Liver (tissue), 8 donors: ENCODE measurements at regions not wholly inside any gene's neighbourhood (a gene's known extent, or its start where the extent isn't known, plus 50 kb on each side); places are given as distances from the start of the nearest gene placed in this dataset.

ENCODE experiments used
- DNase-seq: peaks from one replicate; pipeline ENCODE4 v3.0.0-alpha.2; 2017; ENCODE audit warnings: low spot score
- H3K27ac ChIP-seq, 2 donors: one replicate each; pipeline ENCODE4 v1.7.0; 2013; ENCODE audit warnings: inconsistent platforms in 2 of 2, low read length in 2 of 2, control low read depth in 1 of 2, low read depth in 1 of 2, mild to moderate bottlenecking in 1 of 2
- H3K27me3 ChIP-seq, 4 donors: one replicate each; pipeline versions ENCODE4 v1.6.1 to v1.7.0; 2013; ENCODE audit warnings: low read length in 3 of 4, inconsistent platforms in 1 of 4, mild to moderate bottlenecking in 1 of 4, moderate library complexity in 1 of 4; ENCODE audit not compliant: control insufficient read depth in 4 of 4, insufficient read depth in 4 of 4
- H3K36me3 ChIP-seq, 4 donors: one replicate each; pipeline versions ENCODE4 v1.6.1 to v1.7.0; 2013; ENCODE audit warnings: low read length in 3 of 4, mild to moderate bottlenecking in 3 of 4, low read depth in 1 of 4, moderate library complexity in 1 of 4; ENCODE audit not compliant: control insufficient read depth in 4 of 4, insufficient read depth in 3 of 4
- H3K4me1 ChIP-seq, 4 donors: one replicate each; pipeline versions ENCODE4 v1.6.1 to v1.7.0; 2013; ENCODE audit warnings: low read length in 3 of 4, mild to moderate bottlenecking in 3 of 4, moderate library complexity in 1 of 4; ENCODE audit not compliant: control insufficient read depth in 4 of 4, insufficient read depth in 4 of 4
- H3K4me3 ChIP-seq, 3 donors: one replicate each; pipeline versions ENCODE4 v1.6.1 to v1.7.0; 2013; ENCODE audit warnings: low read length in 3 of 3, control low read depth in 1 of 3, low read depth in 1 of 3, mild to moderate bottlenecking in 1 of 3
- H3K9ac ChIP-seq, 2 donors: one replicate each; pipeline ENCODE4 v1.7.0; 2013; ENCODE audit warnings: low read length in 2 of 2, mild to moderate bottlenecking in 2 of 2, moderate library complexity in 2 of 2, control low read depth in 1 of 2, low read depth in 1 of 2
- H3K9me3 ChIP-seq, 4 donors: one replicate each; pipeline versions ENCODE4 v1.6.1 to v1.7.0; 2013; ENCODE audit warnings: low read length in 3 of 4; ENCODE audit not compliant: control insufficient read depth in 4 of 4
- EGR1 ChIP-seq, 2 donors: IDR thresholded peaks; 2 replicates each; pipeline ENCODE4 v1.6.1; 2016 to 2018; ENCODE audit warnings: antibody characterized with exemption in 2 of 2, low read depth in 2 of 2
- FOXA1 ChIP-seq: IDR thresholded peaks from 2 replicates; pipeline ENCODE4 v1.6.1; 2016; ENCODE audit warnings: antibody characterized with exemption
- GABPA ChIP-seq, 2 donors: IDR thresholded peaks in 1 of 2; conservative IDR thresholded peaks in 1 of 2; 2 replicates each; pipeline ENCODE4 v1.6.1; 2016; ENCODE audit warnings: antibody characterized with exemption in 2 of 2, mild to moderate bottlenecking in 1 of 2, moderate library complexity in 1 of 2
- HNF4A ChIP-seq, 2 donors: conservative IDR thresholded peaks; 2 replicates each; pipeline ENCODE4 v1.6.1; 2016; ENCODE audit warnings: antibody characterized with exemption in 2 of 2, mild to moderate bottlenecking in 2 of 2
- HNF4G ChIP-seq: IDR thresholded peaks from 2 replicates; pipeline ENCODE4 v1.6.1; 2016; ENCODE audit warnings: antibody characterized with exemption
- NR2F2 ChIP-seq: IDR thresholded peaks from 2 replicates; pipeline ENCODE4 v1.6.1; 2016; ENCODE audit warnings: antibody characterized with exemption
- RXRA ChIP-seq, 2 donors: IDR thresholded peaks; 2 replicates each; pipeline ENCODE4 v1.6.1; 2017 to 2018; ENCODE audit warnings: antibody characterized with exemption in 2 of 2, mild to moderate bottlenecking in 1 of 2
- SP1 ChIP-seq: IDR thresholded peaks from 2 replicates; pipeline ENCODE4 v1.6.1; 2018; ENCODE audit warnings: antibody characterized with exemption, mild to moderate bottlenecking
- TAF1 ChIP-seq: conservative IDR thresholded peaks from 2 replicates; pipeline ENCODE4 v1.6.1; 2016; ENCODE audit warnings: antibody characterized with exemption, mild to moderate bottlenecking
- YY1 ChIP-seq: IDR thresholded peaks from 2 replicates; pipeline ENCODE4 v1.6.1; 2016; ENCODE audit warnings: antibody characterized with exemption, mild to moderate bottlenecking
- WGBS: extraction: QIAGEN DNeasy Blood & Tissue Kit; methylation state at CpG from one replicate; pipeline ENCODE4 v1.1.7; 2013; 5-methylcytosine and 5-hydroxymethylcytosine counted together
- TF ChIP-seq, protein P1 (sequence below): IDR thresholded peaks from 2 replicates; pipeline ENCODE4 v1.6.1; 2016; ENCODE audit warnings: antibody characterized with exemption, mild to moderate bottlenecking
- TF ChIP-seq, protein P2 (sequence below): IDR thresholded peaks from 2 replicates; pipeline ENCODE4 v1.6.1; 2016; ENCODE audit warnings: antibody characterized with exemption
- TF ChIP-seq, protein P3 (sequence below): IDR thresholded peaks from 2 replicates; pipeline ENCODE4 v1.6.1; 2016; ENCODE audit warnings: antibody characterized with exemption
- TF ChIP-seq, protein P4 (sequence below): fragments of 150-350 bp; IDR thresholded peaks from 2 replicates; pipeline ENCODE4 v1.5.1; 2017; ENCODE audit warnings: improper control_type of control experiment, low read depth, low read length; ENCODE audit not compliant: missing input control
- TF ChIP-seq, protein P5 (sequence below): IDR thresholded peaks from 2 replicates; pipeline ENCODE4 v1.6.1; 2016; ENCODE audit warnings: antibody characterized with exemption
- donor health status: healthy.
- donor health status: healthy.
- donor health status: healthy.
- donor health status: healthy.
- donor health status: healthy.

DNA sequence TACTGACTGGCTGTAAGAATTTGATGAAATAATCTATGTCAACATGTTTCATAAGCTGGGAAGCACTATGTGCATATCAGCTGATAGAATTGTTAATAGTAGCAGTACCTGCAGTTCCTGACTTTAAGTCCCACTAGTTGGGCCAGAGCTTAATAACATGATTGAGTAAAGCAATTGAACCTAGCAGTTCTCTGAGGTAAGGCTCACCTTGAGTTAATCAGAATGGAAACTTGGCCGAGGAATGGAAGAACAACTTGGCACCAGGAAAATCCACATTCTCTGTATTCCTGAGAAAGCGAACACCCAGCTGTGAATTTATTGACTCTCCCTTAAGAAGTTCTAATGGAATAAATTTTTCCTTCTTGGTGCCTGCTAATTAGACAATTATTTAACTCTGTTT lies 262.6 kb downstream of the IGSF11 start:
- H3K9ac ChIP-seq: no peak overlapping the region
- no peak overlapping the region for H3K27ac ChIP-seq
- H3K27me3 ChIP-seq: no peaks in the 10 kb centered on the region

DNA sequence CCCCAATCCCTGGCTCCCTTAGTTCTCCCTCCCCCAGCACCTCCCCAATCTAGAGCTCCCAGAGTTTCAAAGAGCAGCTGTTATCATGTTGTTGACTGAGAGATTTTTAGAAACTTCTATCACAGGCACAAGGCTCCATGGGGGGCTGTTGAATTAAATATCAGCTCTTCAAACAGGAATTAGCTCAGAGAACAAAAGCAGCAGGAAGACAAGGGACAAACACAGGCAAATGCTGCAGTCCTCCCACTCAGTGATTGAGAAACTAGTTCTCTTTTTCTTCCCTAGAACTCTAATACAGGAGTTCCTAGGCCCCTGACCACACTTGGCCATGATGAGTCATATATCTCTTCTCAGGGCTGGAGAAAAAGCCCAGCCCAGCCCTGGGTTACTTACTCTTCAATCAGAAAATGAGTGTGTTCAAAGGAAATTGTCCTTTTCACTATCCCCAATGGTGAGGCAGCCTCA lies 262.1 kb downstream of the IGSF11 start:
- no peak for DNase-seq
- Histone ChIP-seq H3K27me3 (no peaks in the 10 kb centered on the region), H3K4me3 (no peak overlapping the region), H3K27ac (no peak overlapping the region), H3K4me1 (no peaks in the 10 kb centered on the region), H3K9me3 (no peaks in the 10 kb centered on the region), H3K36me3 (no peaks in the 10 kb centered on the region), H3K9ac (no peak overlapping the region)
- TF ChIP-seq NR2F2: no peak
- no peak for TF ChIP-seq EGR1 (IDR thresholded peaks at IDR 0.05; ENCODE audit: low read depth in 2 of 2)
- TF ChIP-seq, protein P1, sequence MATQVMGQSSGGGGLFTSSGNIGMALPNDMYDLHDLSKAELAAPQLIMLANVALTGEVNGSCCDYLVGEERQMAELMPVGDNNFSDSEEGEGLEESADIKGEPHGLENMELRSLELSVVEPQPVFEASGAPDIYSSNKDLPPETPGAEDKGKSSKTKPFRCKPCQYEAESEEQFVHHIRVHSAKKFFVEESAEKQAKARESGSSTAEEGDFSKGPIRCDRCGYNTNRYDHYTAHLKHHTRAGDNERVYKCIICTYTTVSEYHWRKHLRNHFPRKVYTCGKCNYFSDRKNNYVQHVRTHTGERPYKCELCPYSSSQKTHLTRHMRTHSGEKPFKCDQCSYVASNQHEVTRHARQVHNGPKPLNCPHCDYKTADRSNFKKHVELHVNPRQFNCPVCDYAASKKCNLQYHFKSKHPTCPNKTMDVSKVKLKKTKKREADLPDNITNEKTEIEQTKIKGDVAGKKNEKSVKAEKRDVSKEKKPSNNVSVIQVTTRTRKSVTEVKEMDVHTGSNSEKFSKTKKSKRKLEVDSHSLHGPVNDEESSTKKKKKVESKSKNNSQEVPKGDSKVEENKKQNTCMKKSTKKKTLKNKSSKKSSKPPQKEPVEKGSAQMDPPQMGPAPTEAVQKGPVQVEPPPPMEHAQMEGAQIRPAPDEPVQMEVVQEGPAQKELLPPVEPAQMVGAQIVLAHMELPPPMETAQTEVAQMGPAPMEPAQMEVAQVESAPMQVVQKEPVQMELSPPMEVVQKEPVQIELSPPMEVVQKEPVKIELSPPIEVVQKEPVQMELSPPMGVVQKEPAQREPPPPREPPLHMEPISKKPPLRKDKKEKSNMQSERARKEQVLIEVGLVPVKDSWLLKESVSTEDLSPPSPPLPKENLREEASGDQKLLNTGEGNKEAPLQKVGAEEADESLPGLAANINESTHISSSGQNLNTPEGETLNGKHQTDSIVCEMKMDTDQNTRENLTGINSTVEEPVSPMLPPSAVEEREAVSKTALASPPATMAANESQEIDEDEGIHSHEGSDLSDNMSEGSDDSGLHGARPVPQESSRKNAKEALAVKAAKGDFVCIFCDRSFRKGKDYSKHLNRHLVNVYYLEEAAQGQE: no peak
- TF ChIP-seq TAF1: no peak
- TF ChIP-seq, protein P2, sequence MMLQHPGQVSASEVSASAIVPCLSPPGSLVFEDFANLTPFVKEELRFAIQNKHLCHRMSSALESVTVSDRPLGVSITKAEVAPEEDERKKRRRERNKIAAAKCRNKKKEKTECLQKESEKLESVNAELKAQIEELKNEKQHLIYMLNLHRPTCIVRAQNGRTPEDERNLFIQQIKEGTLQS: no peak
- TF ChIP-seq, protein P3, sequence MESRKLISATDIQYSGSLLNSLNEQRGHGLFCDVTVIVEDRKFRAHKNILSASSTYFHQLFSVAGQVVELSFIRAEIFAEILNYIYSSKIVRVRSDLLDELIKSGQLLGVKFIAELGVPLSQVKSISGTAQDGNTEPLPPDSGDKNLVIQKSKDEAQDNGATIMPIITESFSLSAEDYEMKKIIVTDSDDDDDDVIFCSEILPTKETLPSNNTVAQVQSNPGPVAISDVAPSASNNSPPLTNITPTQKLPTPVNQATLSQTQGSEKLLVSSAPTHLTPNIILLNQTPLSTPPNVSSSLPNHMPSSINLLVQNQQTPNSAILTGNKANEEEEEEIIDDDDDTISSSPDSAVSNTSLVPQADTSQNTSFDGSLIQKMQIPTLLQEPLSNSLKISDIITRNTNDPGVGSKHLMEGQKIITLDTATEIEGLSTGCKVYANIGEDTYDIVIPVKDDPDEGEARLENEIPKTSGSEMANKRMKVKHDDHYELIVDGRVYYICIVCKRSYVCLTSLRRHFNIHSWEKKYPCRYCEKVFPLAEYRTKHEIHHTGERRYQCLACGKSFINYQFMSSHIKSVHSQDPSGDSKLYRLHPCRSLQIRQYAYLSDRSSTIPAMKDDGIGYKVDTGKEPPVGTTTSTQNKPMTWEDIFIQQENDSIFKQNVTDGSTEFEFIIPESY: no peak
- no peak for TF ChIP-seq SP1
- TF ChIP-seq RXRA (IDR thresholded peaks at IDR 0.05): no peak
- TF ChIP-seq YY1: no peak
- no peak for TF ChIP-seq GABPA (IDR thresholded peaks at IDR 0.05 in 1 of 2, conservative IDR thresholded peaks at IDR 0.05 in 1 of 2)
- TF ChIP-seq, protein P4, sequence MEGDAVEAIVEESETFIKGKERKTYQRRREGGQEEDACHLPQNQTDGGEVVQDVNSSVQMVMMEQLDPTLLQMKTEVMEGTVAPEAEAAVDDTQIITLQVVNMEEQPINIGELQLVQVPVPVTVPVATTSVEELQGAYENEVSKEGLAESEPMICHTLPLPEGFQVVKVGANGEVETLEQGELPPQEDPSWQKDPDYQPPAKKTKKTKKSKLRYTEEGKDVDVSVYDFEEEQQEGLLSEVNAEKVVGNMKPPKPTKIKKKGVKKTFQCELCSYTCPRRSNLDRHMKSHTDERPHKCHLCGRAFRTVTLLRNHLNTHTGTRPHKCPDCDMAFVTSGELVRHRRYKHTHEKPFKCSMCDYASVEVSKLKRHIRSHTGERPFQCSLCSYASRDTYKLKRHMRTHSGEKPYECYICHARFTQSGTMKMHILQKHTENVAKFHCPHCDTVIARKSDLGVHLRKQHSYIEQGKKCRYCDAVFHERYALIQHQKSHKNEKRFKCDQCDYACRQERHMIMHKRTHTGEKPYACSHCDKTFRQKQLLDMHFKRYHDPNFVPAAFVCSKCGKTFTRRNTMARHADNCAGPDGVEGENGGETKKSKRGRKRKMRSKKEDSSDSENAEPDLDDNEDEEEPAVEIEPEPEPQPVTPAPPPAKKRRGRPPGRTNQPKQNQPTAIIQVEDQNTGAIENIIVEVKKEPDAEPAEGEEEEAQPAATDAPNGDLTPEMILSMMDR: no peak
- TF ChIP-seq HNF4G: no peak

More for the DNA sequence above, 262.6 kb downstream of the IGSF11 start:
- no peaks in the 10 kb centered on the region for H3K9me3 ChIP-seq
- no peaks in the 10 kb centered on the region for H3K4me1 ChIP-seq
- TF ChIP-seq, protein P3: no peak
- TF ChIP-seq, protein P5, sequence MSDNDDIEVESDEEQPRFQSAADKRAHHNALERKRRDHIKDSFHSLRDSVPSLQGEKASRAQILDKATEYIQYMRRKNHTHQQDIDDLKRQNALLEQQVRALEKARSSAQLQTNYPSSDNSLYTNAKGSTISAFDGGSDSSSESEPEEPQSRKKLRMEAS: no peak
- TF ChIP-seq YY1 (no peak), FOXA1 (no peak), EGR1 (IDR thresholded peaks at IDR 0.05; ENCODE audit: low read depth in 2 of 2) (no peak), SP1 (no peak), GABPA (IDR thresholded peaks at IDR 0.05 in 1 of 2, conservative IDR thresholded peaks at IDR 0.05 in 1 of 2) (no peak), HNF4A (conservative IDR thresholded peaks at IDR 0.05) (no peak)
- TF ChIP-seq, protein P1: no peak
- no peaks in the 10 kb centered on the region for H3K36me3 ChIP-seq
- no peak for DNase-seq
- WGBS: 78% methylated on average over 2 of the region's 2 CpGs
- H3K4me3 ChIP-seq: no peak overlapping the region
